ENCODE measurements at regions not wholly inside any gene's neighbourhood (a gene's known extent, or its start where the extent isn't known, plus 50 kb on each side); places are given as distances from the start of the nearest gene placed in this dataset.

GRCh38 chr5:99239826-99240360 is 311.1 kb upstream of the CHD1 start:
- no peaks in the 10 kb centered on the region for H3K79me2 ChIP-seq (ENCODE audit: insufficient read depth, low read length)
- no peak overlapping the region for H3K9ac ChIP-seq (ENCODE audit: insufficient read depth, low read length, poor library complexity, severe bottlenecking)
- peaks cover 0 to 9% (median 6%) of the 10 kb centered on the region in 7 donors for H3K9me3 Mint-ChIP-seq
- no peak overlapping the region for H3K4me3 Mint-ChIP-seq
- H3K36me3 Mint-ChIP-seq, result no peaks in the 10 kb centered on the region
- no peaks in the 10 kb centered on the region for H3K4me1 Mint-ChIP-seq
- H4K20me1 ChIP-seq (ENCODE audit: insufficient read depth, low read length), result no peaks in the 10 kb centered on the region
- DNase-seq, result no peak
- no peak overlapping the region for H3K4me2 ChIP-seq (replicated peaks; ENCODE audit: extremely low read depth, low read length, poor library complexity, severe bottlenecking)
- no peaks in the 10 kb centered on the region for H3K36me3 ChIP-seq (replicated peaks in 1 of 2; ENCODE audit: control insufficient read depth in 1 of 2, insufficient read depth in 2 of 2, low read length in 2 of 2)
- intact Hi-C loops (cut with micrococcal nuclease), result no loop called here
- H3K27ac ChIP-seq (ENCODE audit: low read depth in 1 of 2, low read length in 2 of 2), result no peak overlapping the region
- H3K27me3 Mint-ChIP-seq (ENCODE audit: low read depth in 3 of 3), result peaks cover 0 to 13% (median 2%) of the 10 kb centered on the region in 3 donors
- WGBS (ENCODE audit: insufficient coverage), result 97% methylated on average over 3 of the region's 3 CpGs
- TF ChIP-seq CTCF (IDR thresholded peaks at IDR 0.05), result no peak
- no peaks in the 10 kb centered on the region for H3K9me3 ChIP-seq (replicated peaks in 1 of 2; ENCODE audit: control insufficient read depth in 1 of 2, insufficient read depth in 1 of 2, low read length in 2 of 2)
- H3K4me1 ChIP-seq (ENCODE audit: control insufficient read depth in 1 of 2, insufficient read depth in 2 of 2, low read length in 2 of 2), result no peaks in the 10 kb centered on the region
- no peak overlapping the region for H3K27ac Mint-ChIP-seq
- no peak overlapping the region for H2AFZ ChIP-seq (ENCODE audit: insufficient read depth, low read depth, low read length, poor library complexity, severe bottlenecking)
- no peak overlapping the region for H3K4me3 ChIP-seq (replicated peaks in 1 of 3; ENCODE audit: low read depth in 2 of 3, low read length in 3 of 3)
- no peaks in the 10 kb centered on the region for H3K27me3 ChIP-seq (ENCODE audit: control insufficient read depth in 2 of 2, insufficient read depth in 2 of 2, low read length in 2 of 2)

DNA sequence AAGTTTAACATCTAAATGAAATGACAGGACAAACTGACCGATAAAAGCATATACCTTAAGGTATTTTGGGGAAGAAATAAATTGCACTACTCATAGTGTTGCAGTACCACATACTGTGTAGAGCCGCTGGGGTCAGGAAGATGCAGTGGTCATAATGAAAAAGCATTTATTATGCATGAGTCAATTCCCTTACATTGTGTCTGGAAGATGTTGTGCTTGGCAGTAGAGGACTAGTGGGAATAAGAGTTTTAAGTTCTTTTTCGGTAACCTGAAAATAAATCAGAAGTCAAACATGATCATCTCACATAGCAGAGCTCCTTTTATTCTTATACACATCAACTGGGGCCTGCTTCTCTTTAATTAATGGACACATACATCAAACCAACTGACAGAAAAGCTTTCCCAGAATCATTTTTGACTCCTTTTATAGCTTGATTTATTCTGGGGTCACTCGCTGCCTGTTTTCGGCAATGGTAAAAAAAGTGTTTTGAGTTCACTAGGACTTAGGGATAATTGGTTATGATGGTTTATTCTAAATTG is 262.5 kb upstream of the CHD1 start:
- H3K27me3 ChIP-seq (ENCODE audit: control insufficient read depth in 2 of 2, insufficient read depth in 2 of 2, low read length in 2 of 2), result peaks cover 2 to 5% of the 10 kb centered on the region in 2 donors
- no peak for DNase-seq
- H3K9ac ChIP-seq (ENCODE audit: insufficient read depth, low read length, poor library complexity, severe bottlenecking), result no peak overlapping the region
- no peak overlapping the region for H3K4me3 ChIP-seq (replicated peaks in 1 of 3; ENCODE audit: low read depth in 2 of 3, low read length in 3 of 3)
- H3K27ac Mint-ChIP-seq, result no peak overlapping the region
- no peaks in the 10 kb centered on the region for H3K9me3 ChIP-seq (replicated peaks in 1 of 2; ENCODE audit: control insufficient read depth in 1 of 2, insufficient read depth in 1 of 2, low read length in 2 of 2)
- 80% methylated on average over 1 of the region's 5 CpGs for WGBS (ENCODE audit: insufficient coverage)
- H3K4me3 Mint-ChIP-seq, result no peak overlapping the region
- H3K4me1 ChIP-seq (ENCODE audit: control insufficient read depth in 1 of 2, insufficient read depth in 2 of 2, low read length in 2 of 2), result no peaks in the 10 kb centered on the region
- no peaks in the 10 kb centered on the region for H3K36me3 ChIP-seq (replicated peaks in 1 of 2; ENCODE audit: control insufficient read depth in 1 of 2, insufficient read depth in 2 of 2, low read length in 2 of 2)
- H3K27ac ChIP-seq (ENCODE audit: low read depth in 1 of 2, low read length in 2 of 2), result no peak overlapping the region
- no peak overlapping the region for H2AFZ ChIP-seq (ENCODE audit: insufficient read depth, low read depth, low read length, poor library complexity, severe bottlenecking)
- H3K27me3 Mint-ChIP-seq (ENCODE audit: low read depth in 3 of 3), result peaks cover 2 to 4% (median 3%) of the 10 kb centered on the region in 3 donors
- H3K4me1 Mint-ChIP-seq, result no peaks in the 10 kb centered on the region
- TF ChIP-seq CTCF (IDR thresholded peaks at IDR 0.05), result no peak
- intact Hi-C loops (cut with micrococcal nuclease), result no loop called here
- no peaks in the 10 kb centered on the region for H4K20me1 ChIP-seq (ENCODE audit: insufficient read depth, low read length)
- no peak overlapping the region for H3K4me2 ChIP-seq (replicated peaks; ENCODE audit: extremely low read depth, low read length, poor library complexity, severe bottlenecking)
- H3K9me3 Mint-ChIP-seq, result peaks cover 0 to 2% (median 0%) of the 10 kb centered on the region in 7 donors
- H3K36me3 Mint-ChIP-seq, result no peaks in the 10 kb centered on the region
- H3K79me2 ChIP-seq (ENCODE audit: insufficient read depth, low read length), result no peaks in the 10 kb centered on the region
